Tibial nerve (tissue), 4 donors: ENCODE measurements at regions not wholly inside any gene's neighbourhood (a gene's known extent, or its start where the extent isn't known, plus 50 kb on each side); places are given as distances from the start of the nearest gene placed in this dataset.
A peak's percentile ranks its signal among the peaks of the same experiment; 100 is the strongest.

Experiments used
- DNase-seq, 2 donors: peaks; one replicate each; pipeline ENCODE4 v3.0.0-alpha.2; 2019; ENCODE audit warnings: low spot score in 2 of 2
- H3K27ac ChIP-seq, 4 donors: fragments of 200-600 bp; sonication (generic) in 3 of 4; one replicate each; pipeline ENCODE4 v1.5.1; 2017 to 2019; ENCODE audit warnings: mild to moderate bottlenecking in 1 of 4
- H3K27me3 ChIP-seq, 2 donors: fragments of 200-600 bp; sonication (generic) in 1 of 2; one replicate each; pipeline versions ENCODE4 v1.5.1 to v1.6.0; 2017 to 2019
- H3K36me3 ChIP-seq, 3 donors: fragments of 200-600 bp; sonication (generic); one replicate each; pipeline ENCODE4 v1.5.1; 2018 to 2019
- H3K4me1 ChIP-seq, 4 donors: fragments of 200-600 bp; sonication (generic) in 3 of 4; one replicate each; pipeline ENCODE4 v1.5.1; 2017 to 2019
- H3K4me3 ChIP-seq, 4 donors: fragments of 200-600 bp; sonication (generic) in 3 of 4; one replicate each; pipeline ENCODE4 v1.5.1; 2017 to 2019; ENCODE audit warnings: mild to moderate bottlenecking in 1 of 4, moderate library complexity in 1 of 4
- H3K9me3 ChIP-seq, 4 donors: fragments of 200-600 bp; sonication (generic) in 3 of 4; one replicate each; pipeline ENCODE4 v1.5.1; 2017 to 2019
- EP300 ChIP-seq, 2 donors: sonication (generic); formaldehyde crosslinking; IDR thresholded peaks; one replicate each; pipeline ENCODE4 v1.6.1; 2017; ENCODE audit warnings: antibody characterized with exemption in 2 of 2, mild to moderate bottlenecking in 1 of 2
- POLR2A ChIP-seq, 2 donors: fragments of 450-650 bp; IDR thresholded peaks; one replicate each; pipeline ENCODE4 v1.6.1; 2017; ENCODE audit warnings: antibody characterized with exemption in 2 of 2, mild to moderate bottlenecking in 2 of 2, moderate library complexity in 2 of 2
- WGBS, 2 donors: methylation state at CpG; one replicate each; pipeline ENCODE4 v1.1.5; 2018; 5-methylcytosine and 5-hydroxymethylcytosine counted together
- TF ChIP-seq, protein P1 (sequence below), 5 experiments: fragments of 200-600 bp in 3 of 5; fragments of 450-650 bp in 2 of 5; sonication (generic) in 3 of 5; IDR thresholded peaks; one replicate each; pipeline ENCODE4 v1.5.1; 2016 to 2019; ENCODE audit warnings: antibody characterized with exemption in 5 of 5, mild to moderate bottlenecking in 3 of 5, moderate library complexity in 2 of 5

- Histone ChIP-seq H3K27me3 (no peaks in the 10 kb centered on the region), H3K9me3 (no peaks in the 10 kb centered on the region), H3K4me3 (no peak overlapping the region), H3K36me3 (no peaks in the 10 kb centered on the region), H3K27ac (peak overlapping the region; percentile 10 to 83 (median 56)), H3K4me1 (peaks cover 0 to 41% (median 14%) of the 10 kb centered on the region in 4 donors)
- 56 to 61% methylated on average over 11 of the region's 11 CpGs for WGBS, 2 donors
- TF ChIP-seq POLR2A (IDR thresholded peaks at IDR 0.05): no peak
- TF ChIP-seq, protein P1, sequence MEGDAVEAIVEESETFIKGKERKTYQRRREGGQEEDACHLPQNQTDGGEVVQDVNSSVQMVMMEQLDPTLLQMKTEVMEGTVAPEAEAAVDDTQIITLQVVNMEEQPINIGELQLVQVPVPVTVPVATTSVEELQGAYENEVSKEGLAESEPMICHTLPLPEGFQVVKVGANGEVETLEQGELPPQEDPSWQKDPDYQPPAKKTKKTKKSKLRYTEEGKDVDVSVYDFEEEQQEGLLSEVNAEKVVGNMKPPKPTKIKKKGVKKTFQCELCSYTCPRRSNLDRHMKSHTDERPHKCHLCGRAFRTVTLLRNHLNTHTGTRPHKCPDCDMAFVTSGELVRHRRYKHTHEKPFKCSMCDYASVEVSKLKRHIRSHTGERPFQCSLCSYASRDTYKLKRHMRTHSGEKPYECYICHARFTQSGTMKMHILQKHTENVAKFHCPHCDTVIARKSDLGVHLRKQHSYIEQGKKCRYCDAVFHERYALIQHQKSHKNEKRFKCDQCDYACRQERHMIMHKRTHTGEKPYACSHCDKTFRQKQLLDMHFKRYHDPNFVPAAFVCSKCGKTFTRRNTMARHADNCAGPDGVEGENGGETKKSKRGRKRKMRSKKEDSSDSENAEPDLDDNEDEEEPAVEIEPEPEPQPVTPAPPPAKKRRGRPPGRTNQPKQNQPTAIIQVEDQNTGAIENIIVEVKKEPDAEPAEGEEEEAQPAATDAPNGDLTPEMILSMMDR (IDR thresholded peaks at IDR 0.05): no peak
- no peak for TF ChIP-seq EP300 (IDR thresholded peaks at IDR 0.05)
- DNase-seq: peak in 1 of 2 donors; percentile 19
These were observed 373.1 kb upstream of the WWC1 start for GRCh38 chr5:167918184-167918812.

DNA sequence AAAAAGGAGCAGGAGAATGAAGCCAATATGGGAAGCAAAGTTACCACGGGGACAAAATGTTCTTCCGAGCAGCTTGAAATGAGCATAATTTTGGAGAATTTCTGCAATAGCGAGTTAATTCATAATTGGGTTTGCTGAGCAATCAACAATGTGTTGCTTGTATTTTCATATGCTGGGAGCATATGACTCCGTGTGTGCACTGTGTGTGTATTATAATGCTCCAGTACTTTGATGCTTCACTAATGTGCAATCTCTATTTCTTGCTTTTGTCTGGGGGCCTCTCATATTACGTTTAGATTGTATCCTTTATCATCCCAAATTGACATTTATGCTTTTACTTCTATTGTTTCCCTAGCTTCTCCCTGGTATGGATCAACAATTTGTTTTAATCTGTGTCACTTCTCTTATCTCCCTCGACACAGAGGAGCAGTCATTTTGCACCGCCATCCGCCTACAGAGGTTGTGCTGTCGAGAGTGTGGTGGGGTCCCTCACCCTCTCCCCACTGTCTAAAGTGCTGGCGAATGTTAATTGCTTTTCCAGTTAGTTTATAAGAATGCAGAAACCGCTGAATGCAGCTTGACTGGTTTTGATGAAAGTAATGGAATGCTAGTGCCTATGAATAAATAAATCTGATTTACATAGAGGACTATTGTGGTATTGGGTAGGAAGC lies 372.5 kb upstream of the WWC1 start:
- WGBS, 2 donors: 15 to 26% methylated on average over 11 of the region's 11 CpGs
- DNase-seq: no peak
- H3K4me1 ChIP-seq: peaks cover 0 to 41% (median 14%) of the 10 kb centered on the region in 4 donors
- TF ChIP-seq EP300 (IDR thresholded peaks at IDR 0.05): peak in 1 of 2 donors; percentile 68
- no peak for TF ChIP-seq POLR2A (IDR thresholded peaks at IDR 0.05)
- H3K9me3 ChIP-seq: no peaks in the 10 kb centered on the region
- peak overlapping the region; percentile 10 to 83 (median 56) for H3K27ac ChIP-seq
- peak overlapping the region in 1 of 4 donors; percentile 12 for H3K4me3 ChIP-seq
- H3K36me3 ChIP-seq: no peaks in the 10 kb centered on the region
- H3K27me3 ChIP-seq: no peaks in the 10 kb centered on the region

- Histone ChIP-seq H3K4me3 (no peak overlapping the region), H3K4me1 (peaks cover 0 to 41% (median 14%) of the 10 kb centered on the region in 4 donors), H3K36me3 (no peaks in the 10 kb centered on the region), H3K27ac (no peak overlapping the region), H3K9me3 (no peaks in the 10 kb centered on the region), H3K27me3 (no peaks in the 10 kb centered on the region)
- DNase-seq: no peak
- TF ChIP-seq POLR2A (IDR thresholded peaks at IDR 0.05) (no peak), EP300 (IDR thresholded peaks at IDR 0.05) (no peak)
- TF ChIP-seq, protein P1 (IDR thresholded peaks at IDR 0.05): no peak
- 65 to 79% methylated on average over 2 of the region's 2 CpGs for WGBS, 2 donors
These were observed 370.9 kb upstream of the WWC1 start for GRCh38 chr5:167920589-167920988.

- Histone ChIP-seq H3K9me3 (peaks cover 0 to 5% (median 0%) of the 10 kb centered on the region in 4 donors), H3K27me3 (no peaks in the 10 kb centered on the region), H3K27ac (no peak overlapping the region), H3K4me3 (no peak overlapping the region), H3K36me3 (no peaks in the 10 kb centered on the region), H3K4me1 (peaks cover 0 to 31% (median 7%) of the 10 kb centered on the region in 4 donors)
- TF ChIP-seq POLR2A (IDR thresholded peaks at IDR 0.05) (no peak), EP300 (IDR thresholded peaks at IDR 0.05) (no peak)
- TF ChIP-seq, protein P1 (IDR thresholded peaks at IDR 0.05): no peak
- no peak for DNase-seq
These were observed 369.6 kb upstream of the WWC1 start for GRCh38 chr5:167921796-167922195.

DNA sequence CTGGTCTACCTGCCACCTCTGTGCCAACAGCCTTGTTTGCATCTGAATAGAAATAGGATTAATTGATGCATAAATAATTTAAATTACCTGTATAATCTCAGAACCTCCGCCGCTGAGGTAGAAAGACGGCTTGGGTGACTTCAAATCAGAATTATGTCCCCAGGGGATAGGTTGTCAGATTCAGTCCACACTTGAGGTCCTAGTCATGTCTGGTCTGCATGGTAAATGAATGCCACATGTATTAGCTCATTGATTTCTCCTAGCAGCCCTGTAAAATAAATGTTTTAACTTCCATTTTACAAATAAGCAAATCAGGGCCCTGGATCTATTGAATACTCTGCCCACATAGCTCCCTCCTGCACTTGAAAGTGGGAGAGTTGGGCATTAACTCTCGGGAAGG lies 368.0 kb upstream of the WWC1 start:
- Histone ChIP-seq H3K27me3 (no peaks in the 10 kb centered on the region), H3K36me3 (no peaks in the 10 kb centered on the region), H3K9me3 (peaks cover 0 to 5% (median 0%) of the 10 kb centered on the region in 4 donors), H3K4me3 (no peak overlapping the region), H3K27ac (no peak overlapping the region), H3K4me1 (peaks cover 0 to 15% (median 2%) of the 10 kb centered on the region in 4 donors)
- DNase-seq: no peak
- TF ChIP-seq, protein P1 (IDR thresholded peaks at IDR 0.05): no peak
- no peak for TF ChIP-seq EP300 (IDR thresholded peaks at IDR 0.05)
- no peak for TF ChIP-seq POLR2A (IDR thresholded peaks at IDR 0.05)
- 83 to 91% methylated on average over 4 of the region's 4 CpGs for WGBS, 2 donors
